ENCODE measurements at regions not wholly inside any gene's neighbourhood (a gene's known extent, or its start where the extent isn't known, plus 50 kb on each side); places are given as distances from the start of the nearest gene placed in this dataset.
"Not testable (repeated sequence)": the region's sequence is repeated elsewhere in the genome, so short reads cannot be mapped to it uniquely, and the experiment has no call there.

DNA sequence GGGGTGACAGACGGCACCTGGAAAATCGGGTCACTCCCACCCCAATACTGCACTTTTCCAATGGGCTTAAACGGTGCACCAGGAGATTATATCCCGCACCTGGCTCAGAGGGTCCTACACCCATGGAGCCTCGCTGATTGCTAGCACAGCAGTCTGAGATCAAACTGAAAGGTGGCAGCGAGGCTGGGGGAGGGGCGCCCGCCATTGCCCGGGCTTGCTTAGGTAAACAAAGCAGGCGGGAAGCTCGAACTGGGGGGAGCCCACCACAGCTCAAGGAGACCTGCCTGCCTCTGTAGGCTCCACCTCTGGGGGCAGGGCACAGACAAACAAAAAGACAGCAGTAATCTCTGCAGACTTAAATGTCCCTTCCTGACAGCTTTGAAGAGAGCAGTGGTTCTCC, 208.1 kb downstream of the SLC38A4 start:
- TF ChIP-seq, protein P1, sequence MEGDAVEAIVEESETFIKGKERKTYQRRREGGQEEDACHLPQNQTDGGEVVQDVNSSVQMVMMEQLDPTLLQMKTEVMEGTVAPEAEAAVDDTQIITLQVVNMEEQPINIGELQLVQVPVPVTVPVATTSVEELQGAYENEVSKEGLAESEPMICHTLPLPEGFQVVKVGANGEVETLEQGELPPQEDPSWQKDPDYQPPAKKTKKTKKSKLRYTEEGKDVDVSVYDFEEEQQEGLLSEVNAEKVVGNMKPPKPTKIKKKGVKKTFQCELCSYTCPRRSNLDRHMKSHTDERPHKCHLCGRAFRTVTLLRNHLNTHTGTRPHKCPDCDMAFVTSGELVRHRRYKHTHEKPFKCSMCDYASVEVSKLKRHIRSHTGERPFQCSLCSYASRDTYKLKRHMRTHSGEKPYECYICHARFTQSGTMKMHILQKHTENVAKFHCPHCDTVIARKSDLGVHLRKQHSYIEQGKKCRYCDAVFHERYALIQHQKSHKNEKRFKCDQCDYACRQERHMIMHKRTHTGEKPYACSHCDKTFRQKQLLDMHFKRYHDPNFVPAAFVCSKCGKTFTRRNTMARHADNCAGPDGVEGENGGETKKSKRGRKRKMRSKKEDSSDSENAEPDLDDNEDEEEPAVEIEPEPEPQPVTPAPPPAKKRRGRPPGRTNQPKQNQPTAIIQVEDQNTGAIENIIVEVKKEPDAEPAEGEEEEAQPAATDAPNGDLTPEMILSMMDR (conservative IDR thresholded peaks at IDR 0.05; ENCODE audit: low read depth, low read length), result not testable (repeated sequence)
- TF ChIP-seq RAD21 (IDR thresholded peaks at IDR 0.05; ENCODE audit: low read length); POLR2A (IDR thresholded peaks at IDR 0.05; ENCODE audit: low read depth, low read length); RFX5 (IDR thresholded peaks at IDR 0.05; ENCODE audit: low read depth, low read length); CEBPB (IDR thresholded peaks at IDR 0.05; ENCODE audit: low read depth, low read length); MXI1 (IDR thresholded peaks at IDR 0.05; ENCODE audit: borderline replicate concordance, low read depth, low read length); FOS (IDR thresholded peaks at IDR 0.05; ENCODE audit: low read depth, low read length); SMC3 (IDR thresholded peaks at IDR 0.05; ENCODE audit: low read depth, low read length); MAZ (IDR thresholded peaks at IDR 0.05; ENCODE audit: borderline replicate concordance, low read depth, low read length): not testable (repeated sequence)
- TF ChIP-seq, protein P2, sequence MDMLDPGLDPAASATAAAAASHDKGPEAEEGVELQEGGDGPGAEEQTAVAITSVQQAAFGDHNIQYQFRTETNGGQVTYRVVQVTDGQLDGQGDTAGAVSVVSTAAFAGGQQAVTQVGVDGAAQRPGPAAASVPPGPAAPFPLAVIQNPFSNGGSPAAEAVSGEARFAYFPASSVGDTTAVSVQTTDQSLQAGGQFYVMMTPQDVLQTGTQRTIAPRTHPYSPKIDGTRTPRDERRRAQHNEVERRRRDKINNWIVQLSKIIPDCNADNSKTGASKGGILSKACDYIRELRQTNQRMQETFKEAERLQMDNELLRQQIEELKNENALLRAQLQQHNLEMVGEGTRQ (IDR thresholded peaks at IDR 0.05; ENCODE audit: low read depth, low read length), result not testable (repeated sequence)

All from IMR-90 (cell line).